PFSK-1 (cell line): ENCODE measurements at regions not wholly inside any gene's neighbourhood (a gene's known extent, or its start where the extent isn't known, plus 50 kb on each side); places are given as distances from the start of the nearest gene placed in this dataset.

Experiments
- FOXP2 ChIP-seq: optimal IDR thresholded peaks from 2 replicates; pipeline ENCODE3; 2011; ENCODE audit warnings: borderline replicate concordance, control low read depth, inconsistent platforms; ENCODE audit not compliant: insufficient read depth; ENCODE audit errors: extremely low read length, extremely low read depth
- SIN3A ChIP-seq: IDR thresholded peaks from 2 replicates; pipeline ENCODE4 v1.6.1; 2012; ENCODE audit warnings: mild to moderate bottlenecking, low read length, moderate library complexity, borderline replicate concordance; ENCODE audit not compliant: insufficient read depth
- TF ChIP-seq, protein P1 (sequence below), 2 experiments: IDR thresholded peaks; 2 replicates each; pipeline versions ENCODE4 v1.6.1 to v1.8.0; 2011 to 2012; ENCODE audit warnings: low read depth in 2 of 2, low read length in 2 of 2, control low read depth in 1 of 2, inconsistent platforms in 1 of 2, mild to moderate bottlenecking in 1 of 2, moderate library complexity in 1 of 2; ENCODE audit not compliant: insufficient read depth in 1 of 2

- TF ChIP-seq SIN3A: no peak
- no peak for TF ChIP-seq FOXP2
- TF ChIP-seq, protein P1, sequence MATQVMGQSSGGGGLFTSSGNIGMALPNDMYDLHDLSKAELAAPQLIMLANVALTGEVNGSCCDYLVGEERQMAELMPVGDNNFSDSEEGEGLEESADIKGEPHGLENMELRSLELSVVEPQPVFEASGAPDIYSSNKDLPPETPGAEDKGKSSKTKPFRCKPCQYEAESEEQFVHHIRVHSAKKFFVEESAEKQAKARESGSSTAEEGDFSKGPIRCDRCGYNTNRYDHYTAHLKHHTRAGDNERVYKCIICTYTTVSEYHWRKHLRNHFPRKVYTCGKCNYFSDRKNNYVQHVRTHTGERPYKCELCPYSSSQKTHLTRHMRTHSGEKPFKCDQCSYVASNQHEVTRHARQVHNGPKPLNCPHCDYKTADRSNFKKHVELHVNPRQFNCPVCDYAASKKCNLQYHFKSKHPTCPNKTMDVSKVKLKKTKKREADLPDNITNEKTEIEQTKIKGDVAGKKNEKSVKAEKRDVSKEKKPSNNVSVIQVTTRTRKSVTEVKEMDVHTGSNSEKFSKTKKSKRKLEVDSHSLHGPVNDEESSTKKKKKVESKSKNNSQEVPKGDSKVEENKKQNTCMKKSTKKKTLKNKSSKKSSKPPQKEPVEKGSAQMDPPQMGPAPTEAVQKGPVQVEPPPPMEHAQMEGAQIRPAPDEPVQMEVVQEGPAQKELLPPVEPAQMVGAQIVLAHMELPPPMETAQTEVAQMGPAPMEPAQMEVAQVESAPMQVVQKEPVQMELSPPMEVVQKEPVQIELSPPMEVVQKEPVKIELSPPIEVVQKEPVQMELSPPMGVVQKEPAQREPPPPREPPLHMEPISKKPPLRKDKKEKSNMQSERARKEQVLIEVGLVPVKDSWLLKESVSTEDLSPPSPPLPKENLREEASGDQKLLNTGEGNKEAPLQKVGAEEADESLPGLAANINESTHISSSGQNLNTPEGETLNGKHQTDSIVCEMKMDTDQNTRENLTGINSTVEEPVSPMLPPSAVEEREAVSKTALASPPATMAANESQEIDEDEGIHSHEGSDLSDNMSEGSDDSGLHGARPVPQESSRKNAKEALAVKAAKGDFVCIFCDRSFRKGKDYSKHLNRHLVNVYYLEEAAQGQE (IDR thresholded peaks at IDR 0.05; ENCODE audit: insufficient read depth in 1 of 2, low read depth in 2 of 2, low read length in 2 of 2): no peak
These were observed 220.1 kb upstream of the NXPH2 start for GRCh38 chr2:139000131-139000785.
